ENCODE measurements at regions not wholly inside any gene's neighbourhood (a gene's known extent, or its start where the extent isn't known, plus 50 kb on each side); places are given as distances from the start of the nearest gene placed in this dataset.
"Not testable (repeated sequence)": the region's sequence is repeated elsewhere in the genome, so short reads cannot be mapped to it uniquely, and the experiment has no call there.

- no peak for FAIRE-seq
These were observed 54.2 kb upstream of the ANKRD1 start for GRCh38 chr10:90975096-90975495.

- FAIRE-seq, result no peak
These were observed 56.4 kb upstream of the ANKRD1 start for GRCh38 chr10:90977162-90977854.

DNA sequence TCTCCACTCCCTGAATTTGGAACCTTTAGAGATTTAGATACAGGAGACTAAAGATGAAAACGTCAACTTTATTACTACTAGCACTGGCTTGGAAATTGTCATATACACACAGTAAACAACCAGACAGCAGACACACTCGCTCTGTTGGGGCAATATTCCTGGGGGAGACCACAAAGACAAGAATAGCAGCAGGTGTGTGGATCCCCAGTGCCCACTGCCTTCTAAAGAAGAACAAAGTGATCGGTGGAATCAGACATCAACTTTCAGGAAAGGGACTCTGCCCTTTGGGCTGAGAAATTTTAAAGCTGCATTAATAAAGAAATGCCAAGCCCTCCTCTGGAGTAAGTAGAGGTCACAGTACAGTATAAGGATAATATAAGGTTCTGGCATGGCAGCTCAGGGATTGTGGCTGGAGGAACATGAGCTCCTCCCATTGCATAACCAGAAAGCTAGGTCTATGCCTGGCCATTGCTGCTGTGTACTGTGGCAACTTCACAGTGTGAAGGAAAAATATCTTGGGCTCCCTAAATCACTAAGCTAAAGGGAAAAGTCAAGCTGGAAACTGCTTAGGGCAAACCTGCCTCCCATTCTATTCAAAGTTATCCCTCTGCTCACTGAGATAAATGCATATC, 57.1 kb upstream of the ANKRD1 start:
- no peak for FAIRE-seq

- FAIRE-seq, result no peak
These were observed 61.6 kb upstream of the ANKRD1 start for GRCh38 chr10:90982406-90983008.

DNA sequence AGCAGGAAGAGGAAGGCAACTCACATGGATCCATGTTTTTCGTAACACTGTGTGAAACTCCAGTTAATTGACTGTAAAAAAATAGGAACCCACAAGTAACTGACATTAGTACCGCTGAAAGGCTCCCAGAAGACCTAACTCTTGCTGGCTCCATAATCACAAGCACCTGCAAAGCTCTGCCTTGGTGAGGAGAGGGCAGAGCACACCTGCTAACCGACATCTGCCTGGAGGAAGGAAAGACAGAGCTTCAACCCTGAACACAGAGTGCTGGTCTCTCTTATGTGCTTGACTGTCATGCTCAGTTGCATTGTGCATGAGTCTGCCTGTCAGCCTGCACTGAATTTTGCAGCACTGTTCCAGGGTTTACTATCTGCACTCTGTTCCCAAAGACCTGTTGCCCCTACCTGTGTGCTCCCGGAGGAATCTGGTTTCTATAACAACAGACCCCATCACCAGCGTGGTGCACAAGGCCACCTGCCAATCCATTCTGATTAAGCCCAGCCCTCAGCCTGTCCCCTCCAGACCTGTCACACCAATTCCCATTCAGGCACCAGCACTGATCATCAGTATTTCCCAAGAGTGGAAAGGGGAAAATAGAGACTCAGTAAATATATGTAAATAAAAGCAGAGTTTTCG, 63.1 kb upstream of the ANKRD1 start:
- FAIRE-seq, result no peak

DNA sequence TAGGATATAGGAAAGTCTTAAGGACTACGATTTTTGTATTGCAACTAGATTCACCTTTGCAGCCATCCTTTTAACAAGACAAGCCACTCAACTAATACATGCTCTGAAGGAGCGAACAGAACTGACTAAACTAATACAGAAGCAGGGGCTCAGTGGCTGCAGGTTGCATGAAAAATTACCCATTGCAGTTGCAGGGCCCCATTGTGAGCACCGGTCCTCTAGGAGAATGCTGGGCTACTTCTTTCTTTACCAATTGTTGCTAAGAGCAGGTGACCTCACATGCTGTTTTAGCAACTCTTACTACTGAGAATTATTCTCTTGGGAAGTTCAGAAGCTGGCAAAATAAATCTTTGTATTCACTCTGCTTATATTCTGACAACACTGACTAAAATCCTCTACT, 64.0 kb upstream of the ANKRD1 start:
- FAIRE-seq, result no peak

- no peak for FAIRE-seq
These were observed 64.5 kb upstream of the ANKRD1 start for GRCh38 chr10:90985321-90985933.

GRCh38 chr10:90986136-90986760, 65.4 kb upstream of the ANKRD1 start:
- no peak for FAIRE-seq

DNA sequence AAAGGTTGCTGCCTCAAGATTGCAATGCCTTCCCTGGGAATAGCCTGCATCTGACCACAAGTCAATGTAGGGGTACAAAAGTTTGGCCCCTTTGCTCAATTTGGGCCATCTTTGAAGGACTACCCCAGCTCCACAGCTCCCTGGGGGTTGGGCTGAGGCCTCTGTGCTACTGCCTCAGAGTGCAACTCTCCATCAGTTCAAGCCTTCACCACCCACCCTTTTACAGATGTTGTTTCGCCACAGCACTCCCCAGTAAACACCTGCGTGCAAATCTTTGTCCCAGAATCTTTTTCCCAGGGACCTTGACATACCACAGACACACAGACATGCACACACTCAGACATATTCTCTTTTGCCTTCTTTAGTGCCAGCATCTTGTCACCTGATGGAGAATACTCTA, 66.0 kb upstream of the ANKRD1 start:
- no peak for FAIRE-seq

- FAIRE-seq, result no peak
These were observed 66.5 kb upstream of the ANKRD1 start for GRCh38 chr10:90987383-90987782.

GRCh38 chr10:90988024-90988423, 67.1 kb upstream of the ANKRD1 start:
- no peak for FAIRE-seq

DNA sequence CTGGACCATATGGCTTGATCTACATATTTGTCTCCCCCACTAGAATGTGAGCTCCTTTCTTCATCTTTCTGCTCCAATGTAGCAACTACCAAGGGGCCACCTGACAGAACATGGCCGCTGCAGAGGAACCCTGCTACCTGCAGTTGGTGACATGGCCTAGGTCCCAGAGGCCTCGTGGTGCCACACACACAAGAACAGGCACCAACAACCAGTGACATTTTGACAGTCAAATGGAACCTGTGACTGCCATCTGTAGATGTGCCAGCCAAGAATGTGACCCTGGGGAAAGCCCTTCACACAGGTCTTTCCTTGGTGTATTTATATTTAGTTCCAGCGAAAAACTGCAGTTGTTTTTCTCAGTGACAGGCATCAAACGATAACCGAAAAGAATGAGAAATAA, 67.9 kb upstream of the ANKRD1 start:
- no peak for FAIRE-seq

DNA sequence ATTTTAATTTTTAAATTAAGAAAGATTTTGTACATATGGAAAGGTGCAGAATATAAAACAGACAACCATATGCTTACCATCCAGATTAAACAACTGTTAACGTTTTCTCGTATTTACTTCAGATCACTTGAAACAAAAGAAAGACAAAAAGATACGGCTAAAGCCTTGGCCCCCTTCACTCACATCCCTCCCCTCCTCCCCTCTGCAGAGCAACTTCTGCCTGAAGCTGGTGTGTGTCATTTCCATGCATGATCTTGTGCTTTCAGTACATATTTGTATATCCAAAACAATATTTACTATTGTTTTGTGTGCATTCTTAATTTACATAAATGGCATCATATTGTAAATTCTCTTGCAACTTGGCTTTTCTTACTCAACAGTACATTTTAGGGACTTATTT, 68.5 kb upstream of the ANKRD1 start:
- no peak for FAIRE-seq

DNA sequence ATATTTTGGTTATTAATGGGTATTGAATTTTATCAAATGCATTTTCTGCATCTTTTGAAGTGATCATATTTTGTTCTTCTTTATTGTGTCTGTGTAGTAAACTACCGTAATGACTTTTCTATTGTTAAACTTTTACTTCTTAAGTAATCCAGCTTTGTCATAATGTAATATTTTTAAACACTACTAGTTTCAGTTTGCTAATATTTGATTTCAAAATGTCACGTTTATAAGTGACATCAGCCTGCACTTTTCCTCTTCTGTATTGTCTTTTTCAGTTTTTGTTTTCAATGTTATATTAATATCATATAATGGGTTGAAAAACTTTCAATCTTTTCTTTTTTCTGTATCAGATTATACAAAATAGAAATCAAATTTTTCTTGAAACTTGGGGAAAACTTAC, 71.6 kb upstream of the ANKRD1 start:
- peak; percentile 41 for FAIRE-seq

DNA sequence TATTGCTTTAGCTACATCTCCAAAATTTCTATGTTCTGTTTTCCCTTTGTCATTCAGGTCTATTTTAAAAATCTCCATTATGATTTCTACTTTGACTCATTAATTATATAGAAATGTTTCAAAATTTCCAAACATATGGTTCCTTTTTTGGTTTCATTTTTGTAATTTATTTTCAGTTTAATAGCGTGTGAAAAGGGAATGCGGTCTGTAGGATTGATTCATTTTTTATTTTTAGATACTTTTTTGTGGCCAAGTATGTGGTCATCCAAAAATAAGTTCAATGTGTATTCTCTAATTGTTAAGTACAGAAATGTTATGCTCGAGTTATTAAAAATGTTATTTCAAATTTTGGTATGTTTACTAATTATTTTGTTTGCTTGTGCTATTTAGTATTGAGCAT, 72.5 kb upstream of the ANKRD1 start:
- FAIRE-seq, result peak; percentile 43

GRCh38 chr10:90997670-90998069, 76.8 kb upstream of the ANKRD1 start:
- no peak for FAIRE-seq

DNA sequence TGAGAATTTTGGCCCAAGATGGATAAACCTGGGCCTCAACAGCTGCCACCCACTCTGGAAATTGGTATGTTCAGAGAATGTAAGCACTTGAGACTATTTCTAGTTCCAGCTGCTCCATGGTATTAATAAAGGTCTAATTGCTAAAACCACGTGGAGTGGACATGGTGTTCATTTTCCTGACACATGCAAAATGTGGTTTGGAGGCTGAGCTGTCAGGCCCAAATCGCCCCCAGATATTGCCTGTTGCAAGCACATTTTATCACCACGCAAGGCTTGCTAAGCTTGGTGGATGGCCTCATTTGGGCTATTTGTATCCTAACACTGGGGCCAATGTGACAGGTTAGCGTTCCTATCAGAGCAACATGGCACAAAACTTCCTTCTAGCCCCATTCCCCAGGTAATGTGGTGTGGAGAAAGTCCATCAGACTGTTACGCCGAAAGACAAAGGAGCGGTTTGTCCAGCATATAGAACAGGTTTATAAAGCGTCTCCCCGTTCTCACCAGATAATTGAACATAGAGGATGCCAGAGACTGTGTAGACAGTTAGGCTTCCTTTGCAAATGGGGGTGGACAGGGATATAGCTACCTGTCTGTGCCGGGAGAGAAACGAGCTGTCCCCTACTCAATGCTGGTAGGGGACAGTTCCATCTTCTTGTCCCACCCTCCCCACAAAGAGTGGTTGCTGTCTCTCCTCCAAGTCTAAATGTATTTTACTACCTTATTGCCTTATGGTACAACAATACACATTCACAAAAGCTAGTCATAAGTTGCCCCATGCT, 78.0 kb upstream of the ANKRD1 start:
- no peak for FAIRE-seq

DNA sequence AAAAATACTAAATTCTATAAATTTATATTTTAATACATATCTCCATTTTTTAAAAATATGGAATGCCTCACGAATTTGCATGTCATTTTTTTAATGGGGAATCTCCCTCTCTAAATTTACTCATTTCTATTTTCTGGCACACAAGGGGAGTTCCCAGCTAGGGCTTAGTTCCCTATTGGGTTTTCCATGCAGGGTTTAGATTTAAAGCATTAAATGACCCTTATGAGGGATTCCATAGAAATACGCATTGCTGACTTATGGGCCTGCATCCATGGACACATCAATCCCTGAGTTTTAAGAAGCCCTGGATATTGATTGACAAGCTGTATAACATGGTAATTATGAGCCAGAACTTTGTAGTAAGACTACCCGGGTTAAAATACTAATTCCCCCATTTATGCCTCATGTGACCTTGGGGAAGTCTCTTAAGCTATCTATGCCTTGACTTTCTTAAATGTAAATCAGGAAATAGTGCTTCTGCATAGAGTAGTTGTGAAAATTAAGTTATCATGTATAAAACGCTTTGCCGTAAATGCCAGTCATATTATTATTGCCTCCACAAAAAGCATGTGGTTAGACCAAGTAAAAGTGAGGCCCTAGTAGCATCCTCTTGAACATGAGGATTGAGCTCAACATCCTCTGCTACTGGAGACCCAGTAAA, 78.8 kb upstream of the ANKRD1 start:
- FAIRE-seq, result no peak

DNA sequence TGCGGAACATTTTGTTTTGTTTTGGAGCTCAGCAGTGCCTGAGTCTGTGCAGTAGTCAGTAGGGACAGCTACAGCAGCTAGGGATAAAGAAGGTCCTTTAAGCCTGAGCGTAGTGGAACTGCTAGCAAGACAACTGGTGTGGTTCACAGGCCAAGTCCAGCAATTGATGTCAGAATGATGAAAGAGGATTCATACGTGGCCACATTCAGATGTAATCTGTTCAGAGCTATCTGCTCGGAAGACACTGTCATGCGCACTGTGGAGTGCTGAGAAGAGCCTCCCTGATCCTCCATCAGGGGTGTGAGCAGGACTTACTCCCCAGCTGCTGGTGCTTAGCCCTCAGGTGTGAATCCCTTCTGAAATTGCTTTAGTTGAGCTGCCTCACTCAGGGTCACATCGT, 79.6 kb upstream of the ANKRD1 start:
- no peak for FAIRE-seq

DNA sequence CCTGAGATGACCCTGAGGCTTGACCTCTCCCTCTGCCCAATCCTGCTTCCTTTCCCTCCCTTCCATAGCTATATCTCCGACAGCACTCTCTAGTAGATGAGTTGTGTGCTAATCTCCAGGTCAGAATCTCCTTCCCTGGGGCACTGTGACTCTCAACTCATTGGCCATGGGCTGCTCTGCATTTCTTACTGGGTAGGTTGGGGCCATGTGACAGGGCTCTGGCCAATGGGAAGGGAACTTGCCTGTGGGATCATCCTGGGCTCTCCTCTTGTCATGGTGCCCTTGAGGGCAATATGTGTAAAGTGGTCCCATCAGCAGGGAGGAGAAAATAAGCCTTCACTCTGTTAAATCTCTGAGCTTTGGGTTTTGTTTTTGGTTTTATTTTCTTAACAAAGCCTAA, 80.1 kb upstream of the ANKRD1 start:
- FAIRE-seq, result no peak

- no peak for FAIRE-seq
These were observed 81.8 kb upstream of the ANKRD1 start for GRCh38 chr10:91002656-91003055.

- FAIRE-seq, result not testable (repeated sequence)
These were observed 82.5 kb upstream of the ANKRD1 start for GRCh38 chr10:91003379-91003778.
